Neural crest cell (in vitro differentiated cells): ENCODE measurements at regions not wholly inside any gene's neighbourhood (a gene's known extent, or its start where the extent isn't known, plus 50 kb on each side); places are given as distances from the start of the nearest gene placed in this dataset.

Experiments used
- DNase-seq: peaks from one replicate; pipeline ENCODE4 v3.0.0; 2021; ENCODE audit warnings: low read depth, mixed read lengths, low spot score
- H3K27ac Mint-ChIP-seq: one replicate; pipeline ENCODE4 v1.8.0; 2021; ENCODE audit warnings: mild to moderate bottlenecking, mixed read lengths; ENCODE audit not compliant: unreplicated experiment
- H3K27me3 Mint-ChIP-seq: 2 replicates; pipeline ENCODE4 v1.8.0; 2021; ENCODE audit warnings: low read depth, mild to moderate bottlenecking, mixed read lengths
- H3K36me3 Mint-ChIP-seq: 2 replicates; pipeline ENCODE4 v1.8.0; 2021; ENCODE audit warnings: low read depth, mild to moderate bottlenecking, mixed read lengths
- H3K4me1 Mint-ChIP-seq: 2 replicates; pipeline ENCODE4 v1.8.0; 2021; ENCODE audit warnings: mixed read lengths
- H3K4me3 Mint-ChIP-seq: one replicate; pipeline ENCODE4 v1.8.0; 2021; ENCODE audit warnings: mild to moderate bottlenecking, mixed read lengths
- H3K9me3 Mint-ChIP-seq: 2 replicates; pipeline ENCODE4 v1.8.0; 2021; ENCODE audit warnings: mixed read lengths
- CTCF ChIP-seq: fragments of 200-600 bp; sonication (generic); conservative IDR thresholded peaks from 2 replicates; pipeline ENCODE4 v1.5.0; 2021; ENCODE audit warnings: antibody characterized with exemption, mild to moderate bottlenecking

- no peaks in the 10 kb centered on the region for H3K9me3 Mint-ChIP-seq
- H3K36me3 Mint-ChIP-seq, result no peaks in the 10 kb centered on the region
- no peak for DNase-seq
- H3K4me1 Mint-ChIP-seq, result no peaks in the 10 kb centered on the region
- H3K27me3 Mint-ChIP-seq, result no peaks in the 10 kb centered on the region
- H3K27ac Mint-ChIP-seq, result no peak overlapping the region
- no peak for TF ChIP-seq CTCF
- no peak overlapping the region for H3K4me3 Mint-ChIP-seq
Measured at GRCh38 chr2:17235167-17235566, 283.1 kb downstream of the RAD51AP2 start.

- H3K27me3 Mint-ChIP-seq, result no peaks in the 10 kb centered on the region
- no peak overlapping the region for H3K4me3 Mint-ChIP-seq
- H3K27ac Mint-ChIP-seq, result no peak overlapping the region
- no peak for TF ChIP-seq CTCF
- DNase-seq, result no peak
- H3K36me3 Mint-ChIP-seq, result no peaks in the 10 kb centered on the region
- H3K9me3 Mint-ChIP-seq, result no peaks in the 10 kb centered on the region
- no peaks in the 10 kb centered on the region for H3K4me1 Mint-ChIP-seq
Measured at GRCh38 chr2:17232776-17233556, 285.3 kb downstream of the RAD51AP2 start.

- Mint-ChIP-seq H3K4me3 (no peak overlapping the region), H3K4me1 (no peaks in the 10 kb centered on the region), H3K27me3 (no peaks in the 10 kb centered on the region), H3K9me3 (no peaks in the 10 kb centered on the region), H3K27ac (no peak overlapping the region), H3K36me3 (no peaks in the 10 kb centered on the region)
- DNase-seq, result no peak
- no peak for TF ChIP-seq CTCF
Measured at GRCh38 chr2:17231394-17231965, 286.8 kb downstream of the RAD51AP2 start.

GRCh38 chr2:17229414-17229813 is 288.8 kb downstream of the RAD51AP2 start:
- Mint-ChIP-seq H3K27ac (no peak overlapping the region), H3K9me3 (no peaks in the 10 kb centered on the region), H3K27me3 (no peaks in the 10 kb centered on the region), H3K4me1 (no peaks in the 10 kb centered on the region), H3K4me3 (no peak overlapping the region), H3K36me3 (no peaks in the 10 kb centered on the region)
- DNase-seq, result no peak
- TF ChIP-seq CTCF, result no peak

GRCh38 chr2:17228461-17228860 is 289.8 kb downstream of the RAD51AP2 start:
- no peak for DNase-seq

More at GRCh38 chr2:17228461-17228860, 289.8 kb downstream of the RAD51AP2 start:
- H3K4me1 Mint-ChIP-seq, result no peaks in the 10 kb centered on the region
- TF ChIP-seq CTCF, result no peak
- no peaks in the 10 kb centered on the region for H3K36me3 Mint-ChIP-seq
- H3K27me3 Mint-ChIP-seq, result no peaks in the 10 kb centered on the region
- H3K9me3 Mint-ChIP-seq, result no peaks in the 10 kb centered on the region
- H3K27ac Mint-ChIP-seq, result no peak overlapping the region
- no peak overlapping the region for H3K4me3 Mint-ChIP-seq
